GM12874 (cell line): ENCODE measurements at regions not wholly inside any gene's neighbourhood (a gene's known extent, or its start where the extent isn't known, plus 50 kb on each side); places are given as distances from the start of the nearest gene placed in this dataset.

Source experiments
- CTCF ChIP-seq: IDR thresholded peaks from 2 replicates; pipeline ENCODE4 v1.5.1; 2011; ENCODE audit warnings: low read depth, mild to moderate bottlenecking, control low read depth, low read length, moderate library complexity; ENCODE audit not compliant: insufficient read depth

DNA sequence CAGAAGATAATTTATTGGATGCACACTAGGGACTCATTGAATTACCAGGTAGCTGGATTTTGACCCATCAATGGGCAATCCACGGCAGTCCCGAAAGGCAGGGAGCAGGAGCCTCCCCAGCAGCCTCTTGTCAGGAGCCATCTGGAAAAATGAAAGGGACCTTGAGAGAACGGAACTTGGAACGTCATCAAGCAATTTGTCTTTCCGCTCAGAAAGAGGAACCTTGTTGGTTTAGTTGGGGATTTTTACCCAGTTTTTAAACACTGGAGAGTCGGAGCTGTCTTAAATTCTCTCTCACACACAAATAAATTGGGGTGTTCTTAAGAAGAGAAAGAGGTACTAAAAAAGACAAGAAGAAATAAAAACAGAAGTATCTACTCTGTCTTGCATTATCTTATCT lies 1351.7 kb upstream of the TMEM132C start:
- no peak for TF ChIP-seq CTCF

DNA sequence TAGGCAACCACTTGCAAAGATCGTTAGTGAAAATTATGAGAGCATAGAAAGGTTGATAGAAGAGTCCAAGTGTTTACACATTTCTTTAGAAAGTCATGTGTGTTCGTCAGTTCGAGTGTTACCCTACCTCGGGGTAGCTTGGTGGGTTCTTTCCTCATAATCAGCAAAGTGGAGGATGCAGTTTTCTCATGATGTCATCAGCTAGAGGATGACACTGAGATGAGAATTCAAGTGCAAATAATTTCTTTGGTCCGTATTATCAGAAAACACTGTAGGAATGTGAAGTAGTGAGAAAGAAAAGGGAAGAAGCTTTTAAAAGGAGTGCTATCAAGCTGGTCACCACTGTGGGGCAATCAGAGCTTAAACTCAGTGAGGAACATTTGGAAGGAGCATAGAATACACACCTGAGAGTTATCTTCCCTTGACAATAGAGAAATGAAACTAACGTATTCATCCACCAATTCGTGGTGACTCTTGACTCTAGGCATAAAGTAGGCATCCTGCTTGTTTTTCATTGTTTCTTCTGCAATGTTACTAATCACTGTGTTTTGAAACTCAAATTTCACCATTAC lies 1340.9 kb upstream of the TMEM132C start:
- TF ChIP-seq CTCF, result no peak

DNA sequence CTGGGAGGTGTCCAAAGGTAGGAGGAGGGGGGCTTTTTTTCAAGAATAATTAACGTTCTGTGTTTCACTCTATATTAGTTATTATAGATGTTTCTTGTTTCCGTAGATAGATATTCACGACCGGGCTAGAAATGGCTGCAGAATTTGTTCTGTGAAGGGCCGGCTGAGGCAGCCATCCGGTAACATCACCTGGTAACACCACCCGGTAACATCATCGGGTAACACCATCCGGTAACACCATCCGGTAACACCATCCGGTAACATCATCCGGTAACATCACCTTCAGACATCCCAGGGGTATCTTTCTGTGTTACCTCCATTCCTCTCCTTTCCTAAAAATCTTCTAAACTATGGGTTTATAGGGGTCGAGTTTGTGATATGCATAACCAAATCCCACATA lies 1336.7 kb upstream of the TMEM132C start:
- no peak for TF ChIP-seq CTCF

- TF ChIP-seq CTCF, result no peak
These were observed 1334.8 kb upstream of the TMEM132C start for GRCh38 chr12:126932156-126932555.

GRCh38 chr12:126935435-126935834 lies 1331.5 kb upstream of the TMEM132C start:
- no peak for TF ChIP-seq CTCF

- no peak for TF ChIP-seq CTCF
These were observed 1330.7 kb upstream of the TMEM132C start for GRCh38 chr12:126936181-126936851.

- TF ChIP-seq CTCF, result no peak
These were observed 1329.5 kb upstream of the TMEM132C start for GRCh38 chr12:126937431-126937830.
